Panc1 (cell line): ENCODE measurements at regions not wholly inside any gene's neighbourhood (a gene's known extent, or its start where the extent isn't known, plus 50 kb on each side); places are given as distances from the start of the nearest gene placed in this dataset.

Experiments used
- POLR2AphosphoS5 ChIP-seq: IDR thresholded peaks from 2 replicates; pipeline ENCODE4 v1.6.1; 2012; ENCODE audit warnings: mild to moderate bottlenecking, low read depth, low read length, moderate library complexity
- TF ChIP-seq, protein P1 (sequence below): fragments of 450-650 bp; IDR thresholded peaks from 2 replicates; pipeline ENCODE4 v1.5.1; 2017; ENCODE audit warnings: mild to moderate bottlenecking

- TF ChIP-seq POLR2AphosphoS5, result no peak
- TF ChIP-seq, protein P1, sequence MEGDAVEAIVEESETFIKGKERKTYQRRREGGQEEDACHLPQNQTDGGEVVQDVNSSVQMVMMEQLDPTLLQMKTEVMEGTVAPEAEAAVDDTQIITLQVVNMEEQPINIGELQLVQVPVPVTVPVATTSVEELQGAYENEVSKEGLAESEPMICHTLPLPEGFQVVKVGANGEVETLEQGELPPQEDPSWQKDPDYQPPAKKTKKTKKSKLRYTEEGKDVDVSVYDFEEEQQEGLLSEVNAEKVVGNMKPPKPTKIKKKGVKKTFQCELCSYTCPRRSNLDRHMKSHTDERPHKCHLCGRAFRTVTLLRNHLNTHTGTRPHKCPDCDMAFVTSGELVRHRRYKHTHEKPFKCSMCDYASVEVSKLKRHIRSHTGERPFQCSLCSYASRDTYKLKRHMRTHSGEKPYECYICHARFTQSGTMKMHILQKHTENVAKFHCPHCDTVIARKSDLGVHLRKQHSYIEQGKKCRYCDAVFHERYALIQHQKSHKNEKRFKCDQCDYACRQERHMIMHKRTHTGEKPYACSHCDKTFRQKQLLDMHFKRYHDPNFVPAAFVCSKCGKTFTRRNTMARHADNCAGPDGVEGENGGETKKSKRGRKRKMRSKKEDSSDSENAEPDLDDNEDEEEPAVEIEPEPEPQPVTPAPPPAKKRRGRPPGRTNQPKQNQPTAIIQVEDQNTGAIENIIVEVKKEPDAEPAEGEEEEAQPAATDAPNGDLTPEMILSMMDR, result no peak
These were observed 174.4 kb downstream of the RAB28 start for GRCh38 chr4:13309751-13310150.
